NCI-H345 treated with DMSO at 0.1 percent for 48 hours (cell line): ENCODE measurements at regions not wholly inside any gene's neighbourhood (a gene's known extent, or its start where the extent isn't known, plus 50 kb on each side); places are given as distances from the start of the nearest gene placed in this dataset.
A peak's percentile ranks its signal among the peaks of the same experiment; 100 is the strongest.

ENCODE experiments used
- DNase-seq: peaks from one replicate; lab custom pipeline; 2025; ENCODE audit not compliant: unreplicated experiment; lab: John Stamatoyannopoulos, UW

GRCh38 chr15:70431854-70432253 lies 331.5 kb downstream of the UACA start:
- DNase-seq = no peak

GRCh38 chr15:70430069-70430468 lies 332.4 kb upstream of the TLE3 start:
- no peak for DNase-seq

GRCh38 chr15:70429056-70429722 lies 331.5 kb upstream of the TLE3 start:
- no peak for DNase-seq

DNA sequence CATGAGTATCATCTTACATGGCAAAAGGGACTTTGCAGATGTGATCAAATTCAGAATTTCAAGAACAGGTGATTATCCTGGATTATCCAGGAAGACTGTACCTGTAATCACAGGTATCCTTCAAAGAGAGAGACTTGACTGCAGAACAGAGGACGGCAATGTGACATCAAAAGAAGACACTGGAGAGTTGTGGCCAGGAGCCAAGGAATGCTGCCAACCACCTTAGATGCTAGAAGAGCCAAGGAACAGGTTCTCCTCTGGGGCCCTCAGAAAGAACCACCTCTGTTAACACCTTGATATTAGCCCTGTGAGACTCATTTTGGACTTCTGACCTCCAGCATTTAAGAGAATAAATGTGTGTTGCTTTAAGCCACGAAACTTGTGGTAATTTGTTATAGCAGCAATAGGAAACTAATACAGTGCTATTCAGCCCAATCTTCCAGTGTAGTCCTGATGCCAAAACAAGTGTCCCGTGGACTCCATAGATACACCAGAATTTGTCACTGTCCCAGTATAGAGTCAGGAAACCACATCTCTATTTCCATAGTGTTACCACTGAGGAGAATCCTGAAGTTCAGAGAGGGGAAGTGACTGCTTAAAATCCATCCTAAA lies 330.6 kb upstream of the TLE3 start:
- DNase-seq = no peak

DNA sequence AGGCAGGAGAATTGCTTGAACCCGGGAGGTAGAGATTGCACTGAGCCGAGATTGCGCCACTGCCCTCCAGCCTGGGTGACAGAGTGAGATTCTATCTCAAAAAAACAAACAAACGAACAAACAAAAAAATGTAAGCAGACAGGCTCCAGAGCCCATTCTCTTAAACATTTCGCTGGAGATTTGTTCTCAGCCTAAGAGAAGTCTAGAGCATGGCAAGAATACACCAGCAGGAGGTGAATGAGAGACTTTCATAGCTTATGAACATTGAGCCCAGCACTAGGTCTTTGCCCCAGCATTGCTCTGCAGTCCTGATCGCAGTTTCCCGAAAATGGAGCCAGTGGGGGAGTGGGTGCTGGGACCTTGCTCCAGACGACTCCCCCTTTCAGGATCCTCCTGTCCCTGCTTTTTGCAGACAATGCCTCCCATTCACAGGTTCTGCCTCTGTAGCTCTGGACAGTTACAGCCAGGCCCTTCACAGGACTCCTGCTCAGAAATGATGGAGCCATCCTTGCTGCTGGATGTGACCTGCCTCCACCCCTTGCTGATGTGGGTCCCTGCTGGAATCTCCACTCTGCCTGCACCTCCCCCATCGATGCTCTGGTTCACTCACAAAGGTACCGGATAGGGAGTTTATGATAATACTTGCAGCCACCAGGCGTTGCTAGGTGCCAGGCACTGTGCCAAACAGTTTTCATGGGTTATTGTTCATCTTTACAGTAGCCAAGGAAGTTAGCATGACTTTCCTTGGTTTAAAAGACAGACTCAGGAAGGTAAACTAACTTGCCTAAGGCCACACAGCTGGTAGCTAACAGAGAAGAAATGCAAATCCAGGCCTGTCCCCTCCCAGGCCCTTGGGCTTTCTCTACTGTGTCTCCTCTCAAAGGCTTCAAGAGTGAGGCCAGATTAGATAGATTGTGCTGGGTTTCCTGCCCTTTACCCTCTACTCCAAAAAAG lies 329.7 kb upstream of the TLE3 start:
- DNase-seq = no peak

GRCh38 chr15:70426096-70426821 lies 328.5 kb upstream of the TLE3 start:
- DNase-seq = no peak

GRCh38 chr15:70424937-70425411 lies 327.3 kb upstream of the TLE3 start:
- DNase-seq = no peak

DNA sequence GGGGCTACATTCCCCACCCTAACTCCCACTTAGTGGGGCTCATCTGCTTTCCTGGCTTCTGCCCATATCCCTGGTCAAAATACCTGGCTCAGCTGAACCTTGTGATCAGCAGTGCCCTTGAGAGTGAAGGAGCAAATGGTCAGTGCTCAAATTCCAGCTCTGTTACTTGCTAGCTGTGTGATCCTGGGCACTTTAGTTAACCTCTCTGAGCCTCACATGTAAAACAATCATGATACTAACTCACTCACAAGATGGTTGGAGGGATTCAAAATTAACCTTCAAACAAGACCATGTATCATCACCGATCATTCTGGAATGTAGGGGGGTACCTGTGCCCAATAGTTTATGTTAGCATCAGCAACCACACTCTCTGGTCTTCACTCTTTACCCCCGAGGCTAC lies 325.6 kb upstream of the TLE3 start:
- no peak for DNase-seq

- DNase-seq = no peak
Measured at GRCh38 chr15:70422342-70422741, 324.6 kb upstream of the TLE3 start.

DNA sequence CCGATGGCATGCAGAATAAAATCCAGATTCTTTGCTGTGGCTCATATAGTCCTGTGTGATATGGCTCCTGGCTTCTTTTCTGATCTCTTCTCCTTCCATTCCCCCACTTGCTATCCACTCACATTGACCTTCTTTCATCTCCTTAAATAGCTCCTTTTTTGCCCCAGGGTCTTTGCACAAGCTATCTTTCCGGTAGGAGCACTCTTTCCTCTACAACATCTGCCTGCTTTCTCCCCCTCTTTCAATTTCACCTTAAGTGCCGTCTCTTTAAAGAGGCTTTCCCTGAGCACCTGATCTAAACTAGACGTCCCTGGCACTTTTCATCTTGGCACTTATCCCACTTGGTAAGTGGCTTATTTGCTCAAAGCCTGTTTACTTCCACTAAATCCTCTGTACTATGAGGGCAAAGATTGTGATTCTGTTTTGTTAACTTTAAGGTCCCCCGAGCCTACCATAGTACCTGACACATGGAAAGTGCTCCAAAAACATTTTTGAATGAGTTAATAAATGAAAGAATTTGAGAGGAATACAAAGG lies 323.3 kb upstream of the TLE3 start:
- DNase-seq = peak; percentile 62

DNA sequence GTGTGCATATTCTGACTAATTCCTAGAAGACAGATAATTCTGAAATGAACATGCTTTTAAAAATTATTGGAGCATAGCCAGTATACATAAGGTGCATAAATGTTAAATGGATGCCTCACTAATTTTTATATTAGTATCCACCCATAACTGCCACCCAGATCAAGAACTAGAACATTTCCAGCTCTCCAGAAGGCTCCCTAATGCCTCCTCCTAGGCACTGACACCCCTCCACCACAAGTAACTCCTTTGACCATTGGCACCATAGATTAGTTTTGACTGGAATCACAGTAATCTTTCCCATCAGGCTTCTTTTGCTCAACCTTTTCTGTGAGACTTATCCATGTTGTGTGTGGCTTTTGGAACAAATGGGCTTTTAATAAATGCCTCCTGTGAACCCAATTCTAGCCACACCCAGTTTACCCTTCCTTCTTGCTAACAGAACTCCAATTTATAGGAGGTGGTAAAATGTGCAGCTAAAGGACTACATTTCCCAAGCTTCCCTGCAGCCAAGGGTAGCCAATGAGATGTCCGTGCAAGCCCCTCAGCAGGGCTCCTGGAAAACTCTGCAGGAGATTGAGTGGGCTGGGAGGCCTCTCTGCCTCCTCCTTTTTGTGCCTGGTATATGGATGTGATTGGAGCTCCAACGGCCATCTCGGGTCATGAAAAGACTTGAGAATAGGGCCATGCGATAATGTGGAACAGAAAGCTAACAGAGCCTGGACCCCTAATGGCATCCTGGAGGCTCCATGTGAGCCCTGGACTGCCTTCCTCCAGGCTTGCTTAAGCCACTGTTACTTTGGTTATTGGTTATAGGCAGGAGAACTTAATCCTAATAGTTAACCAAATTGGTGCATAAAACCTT lies 322.6 kb upstream of the TLE3 start:
- peak; percentile 11 for DNase-seq

DNA sequence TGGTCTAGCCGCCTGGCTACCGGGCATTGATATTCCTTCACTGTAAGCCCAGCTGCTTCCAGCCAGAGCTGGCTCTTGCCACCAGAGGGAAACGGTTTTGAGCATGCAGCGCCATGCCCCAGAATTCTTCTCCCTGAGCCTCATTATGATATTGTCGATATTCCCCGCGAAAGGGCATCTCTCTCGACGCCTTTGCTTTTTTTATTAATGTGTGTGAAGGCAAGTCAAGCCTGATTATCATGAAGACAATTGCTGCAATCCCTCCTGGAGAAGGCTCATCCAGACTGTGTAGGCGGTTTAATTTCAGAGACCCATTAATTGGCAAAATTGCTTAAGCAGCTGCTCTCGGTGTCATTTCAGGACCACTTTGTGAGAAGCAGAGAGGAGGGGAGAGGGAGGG lies 321.2 kb upstream of the TLE3 start:
- no peak for DNase-seq

- DNase-seq = no peak
Measured at GRCh38 chr15:70417535-70417934, 319.8 kb upstream of the TLE3 start.

GRCh38 chr15:70416829-70417228 lies 319.1 kb upstream of the TLE3 start:
- DNase-seq = no peak

GRCh38 chr15:70415398-70415797 lies 317.7 kb upstream of the TLE3 start:
- DNase-seq = peak; percentile 35

- DNase-seq = no peak
Measured at GRCh38 chr15:70414626-70415025, 316.9 kb upstream of the TLE3 start.

- DNase-seq = peak; percentile 87
Measured at GRCh38 chr15:70412794-70413193, 315.1 kb upstream of the TLE3 start.

DNA sequence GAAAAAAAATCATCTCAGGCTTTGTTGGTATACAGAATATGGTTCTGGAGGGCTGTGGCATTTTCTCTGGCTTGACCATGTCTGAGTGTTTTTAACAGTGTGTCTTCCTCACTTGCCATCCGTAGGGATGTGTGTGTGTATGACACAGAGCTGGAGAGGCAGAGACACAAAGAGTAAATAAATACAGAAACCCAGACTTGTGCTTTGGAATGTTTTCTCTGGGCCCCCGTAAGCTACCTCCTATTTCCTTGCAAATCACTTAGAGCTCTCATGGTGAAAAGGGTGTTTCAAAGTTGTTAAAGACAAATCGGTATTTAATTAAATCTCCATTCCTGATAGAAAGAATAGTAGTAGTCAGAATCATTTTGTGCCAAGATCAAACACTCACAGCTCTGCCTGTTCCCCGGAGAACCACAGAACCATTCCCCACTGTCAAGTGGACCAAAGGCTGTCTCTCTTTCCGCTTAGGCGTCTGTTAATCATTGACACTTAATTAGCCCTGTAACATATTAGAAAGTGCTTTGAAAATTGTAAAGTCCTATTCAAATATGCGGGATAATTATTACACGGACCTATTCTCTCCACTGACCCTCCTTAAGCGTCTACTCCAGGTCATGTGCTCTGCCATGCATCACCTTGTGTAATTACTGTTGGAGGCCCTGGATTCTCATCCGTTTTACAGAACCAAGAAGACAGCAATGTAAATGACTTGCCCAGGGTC lies 313.6 kb upstream of the TLE3 start:
- DNase-seq = no peak

- DNase-seq = no peak
Measured at GRCh38 chr15:70410371-70410985, 312.8 kb upstream of the TLE3 start.
